C4-2B (cell line): ENCODE measurements at regions not wholly inside any gene's neighbourhood (a gene's known extent, or its start where the extent isn't known, plus 50 kb on each side); places are given as distances from the start of the nearest gene placed in this dataset.

Experiments used
- ZFX ChIP-seq: fragments of 450-650 bp; IDR thresholded peaks from 2 replicates; pipeline ENCODE4 v1.6.1; 2017
- TF ChIP-seq, protein P1 (sequence below): fragments of 450-650 bp; conservative IDR thresholded peaks from 2 replicates; pipeline ENCODE4 v1.5.1; 2017; ENCODE audit warnings: mild to moderate bottlenecking

DNA sequence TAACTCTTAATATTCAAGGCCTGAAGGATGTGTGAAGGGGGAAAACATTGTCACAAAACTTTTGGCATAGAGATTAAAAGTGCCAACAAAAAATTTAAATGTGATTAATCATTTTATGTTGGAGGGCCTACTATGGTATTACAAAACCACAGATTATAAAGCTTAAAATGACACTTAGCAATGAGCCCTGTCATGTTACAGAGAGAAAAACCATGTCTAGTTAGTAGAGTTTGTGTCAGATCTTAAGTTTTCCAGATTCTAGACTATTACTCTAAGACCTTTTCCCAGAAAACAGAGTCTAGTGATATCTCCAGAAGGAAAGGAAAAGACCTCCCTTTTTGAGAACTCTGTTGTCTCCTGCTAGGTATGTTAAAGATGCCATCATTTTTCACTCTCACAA lies 239.1 kb upstream of the DKK2 start:
- TF ChIP-seq, protein P1, sequence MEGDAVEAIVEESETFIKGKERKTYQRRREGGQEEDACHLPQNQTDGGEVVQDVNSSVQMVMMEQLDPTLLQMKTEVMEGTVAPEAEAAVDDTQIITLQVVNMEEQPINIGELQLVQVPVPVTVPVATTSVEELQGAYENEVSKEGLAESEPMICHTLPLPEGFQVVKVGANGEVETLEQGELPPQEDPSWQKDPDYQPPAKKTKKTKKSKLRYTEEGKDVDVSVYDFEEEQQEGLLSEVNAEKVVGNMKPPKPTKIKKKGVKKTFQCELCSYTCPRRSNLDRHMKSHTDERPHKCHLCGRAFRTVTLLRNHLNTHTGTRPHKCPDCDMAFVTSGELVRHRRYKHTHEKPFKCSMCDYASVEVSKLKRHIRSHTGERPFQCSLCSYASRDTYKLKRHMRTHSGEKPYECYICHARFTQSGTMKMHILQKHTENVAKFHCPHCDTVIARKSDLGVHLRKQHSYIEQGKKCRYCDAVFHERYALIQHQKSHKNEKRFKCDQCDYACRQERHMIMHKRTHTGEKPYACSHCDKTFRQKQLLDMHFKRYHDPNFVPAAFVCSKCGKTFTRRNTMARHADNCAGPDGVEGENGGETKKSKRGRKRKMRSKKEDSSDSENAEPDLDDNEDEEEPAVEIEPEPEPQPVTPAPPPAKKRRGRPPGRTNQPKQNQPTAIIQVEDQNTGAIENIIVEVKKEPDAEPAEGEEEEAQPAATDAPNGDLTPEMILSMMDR = no peak
- no peak for TF ChIP-seq ZFX
